ENCODE measurements at regions not wholly inside any gene's neighbourhood (a gene's known extent, or its start where the extent isn't known, plus 50 kb on each side); places are given as distances from the start of the nearest gene placed in this dataset.

- DNase-seq: no peak
Observed at GRCh38 chr18:51603111-51603510, 405.6 kb upstream of the MEX3C start.

GRCh38 chr18:51603551-51603950, 406.1 kb upstream of the MEX3C start:
- DNase-seq: no peak

- no peak for DNase-seq
Observed at GRCh38 chr18:51610481-51610880, 413.0 kb upstream of the MEX3C start.

- DNase-seq: no peak
Observed at GRCh38 chr18:51611326-51611725, 413.8 kb upstream of the MEX3C start.

- DNase-seq: no peak
Observed at GRCh38 chr18:51614033-51614432, 416.6 kb upstream of the MEX3C start.

- no peak for DNase-seq
Observed at GRCh38 chr18:51614967-51615571, 417.6 kb upstream of the MEX3C start.

- no peak for DNase-seq
Observed at GRCh38 chr18:51617167-51617566, 419.7 kb upstream of the MEX3C start.

GRCh38 chr18:51617572-51618260, 420.2 kb upstream of the MEX3C start:
- DNase-seq: no peak

GRCh38 chr18:51619283-51619682, 421.8 kb upstream of the MEX3C start:
- no peak for DNase-seq

GRCh38 chr18:51621113-51621863, 423.8 kb upstream of the MEX3C start:
- DNase-seq: peak; percentile 44

GRCh38 chr18:51621864-51622160, 424.3 kb upstream of the MEX3C start:
- no peak for DNase-seq

- no peak for DNase-seq
Observed at GRCh38 chr18:51622702-51623101, 425.2 kb upstream of the MEX3C start.

- DNase-seq: no peak
Observed at GRCh38 chr18:51623653-51624052, 426.2 kb upstream of the MEX3C start.

GRCh38 chr18:51630706-51631105, 433.2 kb upstream of the MEX3C start:
- no peak for DNase-seq

- DNase-seq: no peak
Observed at GRCh38 chr18:51637881-51638280, 440.4 kb upstream of the MEX3C start.

GRCh38 chr18:51639541-51639940, 442.1 kb upstream of the MEX3C start:
- no peak for DNase-seq

- no peak for DNase-seq
Observed at GRCh38 chr18:51643483-51643882, 446.0 kb upstream of the MEX3C start.

- DNase-seq: no peak
Observed at GRCh38 chr18:51645607-51646006, 448.1 kb upstream of the MEX3C start.

GRCh38 chr18:51647346-51647745, 449.9 kb upstream of the MEX3C start:
- DNase-seq: no peak

- DNase-seq: no peak
Observed at GRCh38 chr18:51647942-51648341, 450.5 kb upstream of the MEX3C start.

GRCh38 chr18:51649796-51650195, 452.3 kb upstream of the MEX3C start:
- DNase-seq: no peak

GRCh38 chr18:51651761-51652160, 454.3 kb upstream of the MEX3C start:
- no peak for DNase-seq

- DNase-seq: no peak
Observed at GRCh38 chr18:51653507-51654213, 456.2 kb upstream of the MEX3C start.
